Smooth muscle cell (in vitro differentiated cells): ENCODE measurements at regions not wholly inside any gene's neighbourhood (a gene's known extent, or its start where the extent isn't known, plus 50 kb on each side); places are given as distances from the start of the nearest gene placed in this dataset.

Experiments used
- DNase-seq: peaks from one replicate; lab custom pipeline; 2025; ENCODE audit not compliant: unreplicated experiment; lab: John Stamatoyannopoulos, UW
- H2AFZ ChIP-seq: fragments of 200-600 bp; sonication (generic); 2 replicates; pipeline ENCODE4 v1.6.0; 2016; ENCODE audit warnings: antibody characterized with exemption, low read depth, mild to moderate bottlenecking
- H3F3A ChIP-seq: fragments of 200-600 bp; sonication (generic); 2 replicates; pipeline ENCODE4 v1.6.0; 2017; ENCODE audit warnings: antibody characterized with exemption, low read depth
- H3K27ac ChIP-seq: fragments of 200-600 bp; sonication (generic); 2 replicates; pipeline ENCODE4 v1.5.1; 2016; ENCODE audit warnings: low read depth, mild to moderate bottlenecking
- H3K27me3 ChIP-seq: fragments of 200-600 bp; sonication (generic); 2 replicates; pipeline ENCODE4 v1.6.1; 2016; ENCODE audit warnings: low read depth, mild to moderate bottlenecking
- H3K36me3 ChIP-seq: fragments of 200-600 bp; sonication (generic); 2 replicates; pipeline ENCODE4 v1.5.1; 2016; ENCODE audit warnings: low read depth
- H3K4me1 ChIP-seq: fragments of 200-600 bp; sonication (generic); 2 replicates; pipeline ENCODE4 v1.5.1; 2016; ENCODE audit warnings: low read depth
- H3K4me2 ChIP-seq: fragments of 200-600 bp; sonication (generic); 2 replicates; pipeline ENCODE4 v1.6.0; 2016; ENCODE audit warnings: mild to moderate bottlenecking
- H3K4me3 ChIP-seq: fragments of 200-600 bp; sonication (generic); 2 replicates; pipeline ENCODE4 v1.5.1; 2016; ENCODE audit warnings: mild to moderate bottlenecking
- H3K79me2 ChIP-seq: fragments of 200-600 bp; sonication (generic); 2 replicates; pipeline ENCODE4 v1.6.0; 2016; ENCODE audit warnings: low read depth, mild to moderate bottlenecking
- H3K9ac ChIP-seq: fragments of 200-600 bp; sonication (generic); 2 replicates; pipeline ENCODE4 v1.6.0; 2016; ENCODE audit warnings: low read depth
- H3K9me3 ChIP-seq: fragments of 200-600 bp; sonication (generic); replicated peaks from 2 replicates; pipeline ENCODE4 v1.5.1; 2016; ENCODE audit warnings: low read depth
- H4K20me1 ChIP-seq: fragments of 200-600 bp; sonication (generic); 2 replicates; pipeline ENCODE4 v1.6.0; 2016; ENCODE audit warnings: low read depth
- WGBS: methylation state at CpG from one replicate; pipeline ENCODE4 v1.1.7; 2016; ENCODE audit warnings: low lambda C conversion rate; 5-methylcytosine and 5-hydroxymethylcytosine counted together
- TF ChIP-seq, protein P1 (sequence below): fragments of 200-600 bp; sonication (generic); IDR thresholded peaks from 2 replicates; pipeline ENCODE4 v1.5.1; 2017; ENCODE audit warnings: borderline replicate concordance, mild to moderate bottlenecking, antibody characterized with exemption; ENCODE audit not compliant: insufficient read depth, poor library complexity, severe bottlenecking

DNA sequence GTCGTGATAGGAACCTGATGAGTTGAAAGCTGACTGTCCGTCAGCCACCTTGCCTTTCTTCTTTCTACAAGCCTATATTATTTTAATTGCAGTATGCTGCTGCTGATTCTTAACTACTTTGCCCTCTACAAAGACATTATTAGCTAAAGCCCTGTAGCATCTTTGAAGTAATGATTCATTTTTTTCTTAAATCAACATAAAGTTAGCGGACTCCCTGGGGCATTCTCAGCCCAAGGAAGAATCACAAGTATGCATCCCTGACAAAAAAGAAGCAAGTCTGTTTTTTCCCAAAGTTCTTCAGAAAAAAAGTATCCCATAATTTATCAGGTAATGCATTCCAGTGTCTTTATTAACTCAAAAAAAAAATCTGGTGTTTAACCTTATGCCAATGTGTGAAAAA, 69.5 kb upstream of the TAS2R1 start:
- WGBS: 6% methylated on average over 3 of the region's 3 CpGs

DNA sequence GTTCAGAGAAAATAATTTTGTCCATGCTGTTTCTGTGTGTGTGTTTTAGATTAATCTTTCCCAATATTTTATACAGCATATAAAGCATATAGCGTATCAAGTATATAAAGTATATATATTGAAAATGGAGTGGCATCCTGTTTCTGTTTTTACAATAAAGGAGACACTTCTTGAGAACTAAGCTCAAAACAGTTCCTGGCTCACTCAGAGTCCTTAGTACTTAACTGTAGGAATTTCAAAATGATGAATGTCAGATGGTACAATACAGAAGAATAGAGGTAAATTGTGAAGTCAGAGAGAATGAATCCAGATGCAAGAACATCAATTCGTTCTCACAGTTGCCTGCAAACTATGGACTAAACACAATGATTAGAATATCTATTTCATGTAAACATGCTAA, 68.7 kb upstream of the TAS2R1 start:
- Histone ChIP-seq H3K79me2 (no peaks in the 10 kb centered on the region), H2AFZ (no peak overlapping the region), H3K9ac (peak overlapping the region; percentile 15), H3K4me3 (no peak overlapping the region), H3K27ac (peak overlapping the region; percentile 77), H3K9me3 (no peaks in the 10 kb centered on the region), H3K36me3 (no peaks in the 10 kb centered on the region), H3K27me3 (no peaks in the 10 kb centered on the region), H3K4me2 (peak overlapping the region; percentile 71), H4K20me1 (no peaks in the 10 kb centered on the region), H3F3A (no peaks in the 10 kb centered on the region), H3K4me1 (peaks cover 13% of the 10 kb centered on the region)
- WGBS: 79% methylated on average over 2 of the region's 2 CpGs
- no peak for DNase-seq
- TF ChIP-seq, protein P1, sequence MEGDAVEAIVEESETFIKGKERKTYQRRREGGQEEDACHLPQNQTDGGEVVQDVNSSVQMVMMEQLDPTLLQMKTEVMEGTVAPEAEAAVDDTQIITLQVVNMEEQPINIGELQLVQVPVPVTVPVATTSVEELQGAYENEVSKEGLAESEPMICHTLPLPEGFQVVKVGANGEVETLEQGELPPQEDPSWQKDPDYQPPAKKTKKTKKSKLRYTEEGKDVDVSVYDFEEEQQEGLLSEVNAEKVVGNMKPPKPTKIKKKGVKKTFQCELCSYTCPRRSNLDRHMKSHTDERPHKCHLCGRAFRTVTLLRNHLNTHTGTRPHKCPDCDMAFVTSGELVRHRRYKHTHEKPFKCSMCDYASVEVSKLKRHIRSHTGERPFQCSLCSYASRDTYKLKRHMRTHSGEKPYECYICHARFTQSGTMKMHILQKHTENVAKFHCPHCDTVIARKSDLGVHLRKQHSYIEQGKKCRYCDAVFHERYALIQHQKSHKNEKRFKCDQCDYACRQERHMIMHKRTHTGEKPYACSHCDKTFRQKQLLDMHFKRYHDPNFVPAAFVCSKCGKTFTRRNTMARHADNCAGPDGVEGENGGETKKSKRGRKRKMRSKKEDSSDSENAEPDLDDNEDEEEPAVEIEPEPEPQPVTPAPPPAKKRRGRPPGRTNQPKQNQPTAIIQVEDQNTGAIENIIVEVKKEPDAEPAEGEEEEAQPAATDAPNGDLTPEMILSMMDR: no peak

More for the DNA sequence above, 69.5 kb upstream of the TAS2R1 start:
- no peaks in the 10 kb centered on the region for H3K36me3 ChIP-seq
- peak overlapping the region; percentile 77 for H3K27ac ChIP-seq
- H4K20me1 ChIP-seq: no peaks in the 10 kb centered on the region
- H3F3A ChIP-seq: no peaks in the 10 kb centered on the region
- no peaks in the 10 kb centered on the region for H3K79me2 ChIP-seq
- H3K9me3 ChIP-seq: no peaks in the 10 kb centered on the region
- peaks cover 13% of the 10 kb centered on the region for H3K4me1 ChIP-seq
- no peak for DNase-seq
- H3K4me2 ChIP-seq: peak overlapping the region; percentile 71
- H3K9ac ChIP-seq: no peak overlapping the region
- no peaks in the 10 kb centered on the region for H3K27me3 ChIP-seq
- TF ChIP-seq, protein P1: no peak
- no peak overlapping the region for H3K4me3 ChIP-seq
- no peak overlapping the region for H2AFZ ChIP-seq

DNA sequence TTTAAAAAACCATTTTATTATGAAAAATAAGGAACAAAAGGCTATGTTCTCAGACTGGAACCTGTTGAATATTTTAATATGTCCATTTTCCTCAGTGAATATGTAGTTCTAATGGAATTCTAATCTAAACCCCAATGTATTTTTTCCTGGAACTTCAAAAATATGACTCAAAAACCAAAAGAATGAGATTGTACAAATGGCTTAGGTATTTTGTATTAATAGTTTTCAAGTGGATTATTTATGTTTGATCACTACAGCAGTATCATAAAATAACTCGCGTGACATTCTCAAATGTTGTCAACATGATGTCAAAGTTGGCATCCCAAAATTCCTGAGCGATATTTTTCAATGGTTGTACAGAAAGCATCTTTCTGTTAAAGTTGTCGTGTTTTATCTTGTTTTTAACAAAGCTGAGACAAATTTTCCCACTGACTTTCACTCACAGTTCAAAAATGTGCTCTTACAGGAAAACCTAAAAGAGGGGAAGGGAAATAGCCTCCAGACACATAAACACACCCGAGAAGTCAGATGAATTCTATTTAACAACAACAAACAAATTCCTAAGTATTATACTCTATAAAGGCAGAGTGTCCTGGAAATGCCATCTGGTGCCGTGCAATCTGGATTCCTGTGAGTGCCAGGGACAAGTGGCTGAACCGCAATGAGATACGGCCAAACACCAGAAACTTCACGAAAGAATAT, 68.1 kb upstream of the TAS2R1 start:
- Histone ChIP-seq H3K4me1 (peaks cover 13% of the 10 kb centered on the region), H3K27ac (peak overlapping the region; percentile 77), H3K79me2 (no peaks in the 10 kb centered on the region), H3F3A (no peaks in the 10 kb centered on the region), H3K27me3 (no peaks in the 10 kb centered on the region), H3K36me3 (no peaks in the 10 kb centered on the region), H2AFZ (no peak overlapping the region), H3K9ac (peak overlapping the region; percentile 15), H3K4me2 (peak overlapping the region; percentile 71), H3K4me3 (no peak overlapping the region), H3K9me3 (no peaks in the 10 kb centered on the region), H4K20me1 (no peaks in the 10 kb centered on the region)
- DNase-seq: no peak
- 24% methylated on average over 9 of the region's 9 CpGs for WGBS
- TF ChIP-seq, protein P1: no peak

DNA sequence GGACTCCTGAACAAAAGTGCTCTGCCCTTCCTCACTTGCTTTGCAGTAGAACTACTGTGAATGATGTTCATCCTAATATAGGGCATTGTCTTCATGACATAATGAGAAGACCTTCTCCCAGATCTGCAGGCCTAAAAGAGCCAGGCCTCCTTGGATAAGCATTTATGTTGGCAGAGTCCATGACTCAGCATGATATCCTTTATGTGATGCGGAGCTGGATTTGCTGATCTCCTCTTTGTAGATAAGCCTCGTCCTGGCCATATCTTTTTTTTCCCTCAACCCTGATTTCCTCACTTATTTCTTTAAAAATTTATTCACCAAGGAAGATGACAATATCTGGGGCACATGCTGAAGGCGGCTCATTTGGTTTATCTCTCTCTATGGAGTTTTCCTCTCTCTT, 62.4 kb upstream of the TAS2R1 start:
- Histone ChIP-seq H3K4me2 (no peak overlapping the region), H3K9ac (no peak overlapping the region), H3K9me3 (no peaks in the 10 kb centered on the region), H3K79me2 (no peaks in the 10 kb centered on the region), H3K27me3 (no peaks in the 10 kb centered on the region), H3F3A (no peaks in the 10 kb centered on the region), H2AFZ (no peak overlapping the region), H3K27ac (no peak overlapping the region), H3K4me1 (peaks cover 2% of the 10 kb centered on the region), H3K36me3 (no peaks in the 10 kb centered on the region), H4K20me1 (no peaks in the 10 kb centered on the region), H3K4me3 (no peak overlapping the region)
- TF ChIP-seq, protein P1: no peak
- no peak for DNase-seq
- 44% methylated on average over 3 of the region's 3 CpGs for WGBS
